A204.1 (cell line): ENCODE measurements at regions not wholly inside any gene's neighbourhood (a gene's known extent, or its start where the extent isn't known, plus 50 kb on each side); places are given as distances from the start of the nearest gene placed in this dataset.

ENCODE experiments used
- FAIRE-seq: peaks from 2 replicates; lab custom pipeline; 2012; peaks lifted over from hg19 to GRCh38; lab: Jason Lieb, UNC

DNA sequence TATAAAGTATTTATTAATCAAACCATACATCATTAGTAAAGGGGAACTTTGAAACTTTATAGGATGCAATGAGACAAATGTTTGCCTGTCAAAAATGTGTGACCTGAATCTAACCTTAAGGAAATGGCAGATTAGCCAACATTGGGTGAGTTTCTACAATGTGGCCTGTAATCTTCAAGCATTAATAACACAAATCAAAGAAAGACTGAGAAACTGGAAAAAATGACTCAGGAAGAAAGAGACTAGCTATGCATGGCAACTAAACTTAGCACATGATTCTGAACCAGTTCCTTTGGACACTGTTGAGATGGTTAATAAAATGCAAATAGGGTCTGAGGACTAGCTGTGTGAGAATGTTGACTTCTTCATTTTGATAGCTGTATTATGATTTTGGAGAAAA lies 628.6 kb upstream of the ID2 start:
- no peak for FAIRE-seq

DNA sequence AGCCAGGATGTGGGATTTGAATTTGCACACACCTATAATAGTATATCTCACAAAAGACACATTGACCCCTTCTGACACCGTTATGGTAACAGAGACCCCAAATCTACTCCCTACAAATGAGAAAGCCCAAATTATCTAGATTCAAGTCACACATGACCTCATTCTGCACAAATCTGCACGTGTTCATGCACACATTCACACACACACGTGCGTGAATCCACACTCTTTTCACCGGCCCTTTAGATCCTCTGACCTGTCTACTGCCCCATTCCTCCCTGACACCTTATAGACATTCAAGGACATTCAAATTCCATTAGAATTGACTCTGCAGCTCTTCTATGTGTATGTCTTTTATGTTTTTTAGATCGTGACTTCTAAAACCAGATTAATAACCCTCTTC lies 627.8 kb upstream of the ID2 start:
- no peak for FAIRE-seq

DNA sequence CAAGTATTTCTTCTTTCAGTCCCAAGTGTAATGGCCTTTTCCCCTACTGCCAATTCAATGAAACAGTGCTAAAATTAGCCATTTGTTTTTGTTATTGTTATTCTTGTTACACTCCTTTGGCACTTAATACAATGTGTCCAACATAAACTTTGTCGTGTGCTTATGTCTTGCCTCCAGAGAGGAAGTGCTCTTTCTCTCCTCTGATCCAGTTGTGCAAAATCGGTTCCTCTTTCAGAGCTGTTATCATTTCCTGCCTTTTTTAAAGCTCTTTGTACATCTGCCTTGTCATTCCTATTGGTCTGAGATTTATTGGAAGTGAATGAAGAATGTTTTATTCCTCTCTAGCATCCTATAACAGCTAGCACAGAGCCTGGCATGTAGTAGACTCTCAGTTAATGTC lies 623.2 kb upstream of the ID2 start:
- no peak for FAIRE-seq

DNA sequence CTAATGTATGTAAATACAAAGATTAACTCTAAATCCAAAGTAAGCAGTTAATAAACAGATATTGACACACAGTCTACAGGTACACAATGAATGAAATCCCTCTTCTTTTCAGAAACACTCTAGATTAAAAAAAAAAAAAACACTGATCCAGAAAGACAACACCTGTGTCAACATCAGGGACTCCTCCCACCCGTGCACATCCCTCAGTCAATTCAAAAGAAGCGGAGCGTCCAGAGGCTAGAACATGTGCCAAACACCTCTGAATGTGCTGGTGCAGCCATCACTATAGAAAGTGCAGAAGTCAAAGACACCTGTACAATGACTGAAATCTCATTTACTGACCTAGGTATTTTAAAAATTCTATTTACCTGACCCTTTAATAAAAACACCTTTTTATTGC lies 622.6 kb upstream of the ID2 start:
- FAIRE-seq, result no peak

DNA sequence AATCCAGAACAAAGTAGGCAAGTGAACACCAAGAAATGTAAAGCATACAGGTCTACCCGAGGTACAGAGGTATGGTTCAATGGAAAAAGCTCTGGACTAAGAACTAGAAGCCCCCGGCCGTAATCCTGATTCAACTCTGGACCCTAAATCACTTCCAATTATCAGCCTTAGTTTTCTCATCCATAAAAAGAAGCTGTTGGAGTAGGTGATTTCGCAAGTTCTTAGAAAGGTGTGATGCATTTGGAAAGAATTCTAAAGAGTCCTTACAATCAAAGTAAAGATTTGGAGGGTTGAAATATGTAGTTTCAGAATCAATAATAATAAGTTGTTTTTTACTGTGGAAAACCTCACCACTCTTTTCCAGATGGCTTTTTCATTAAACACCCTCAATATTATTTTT lies 622.1 kb upstream of the ID2 start:
- no peak for FAIRE-seq

DNA sequence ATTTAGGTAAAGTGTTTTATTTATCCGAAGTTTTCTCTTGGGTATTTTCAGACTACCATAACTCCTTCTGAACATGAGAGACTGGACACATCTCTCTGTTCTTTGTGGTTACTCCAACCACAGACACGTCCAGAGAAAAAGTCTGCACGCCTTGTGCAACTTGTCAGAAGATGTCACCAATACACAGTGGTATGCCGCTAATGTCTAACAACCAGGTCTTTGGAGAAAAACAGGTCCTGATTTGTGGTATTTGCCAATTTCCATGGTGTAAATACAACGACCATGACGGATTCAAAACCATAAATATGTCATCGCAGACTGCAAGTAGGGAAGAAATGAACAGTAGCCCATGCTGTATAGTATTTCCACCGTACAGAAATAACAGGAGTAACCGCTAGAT lies 620.6 kb upstream of the ID2 start:
- FAIRE-seq, result no peak

DNA sequence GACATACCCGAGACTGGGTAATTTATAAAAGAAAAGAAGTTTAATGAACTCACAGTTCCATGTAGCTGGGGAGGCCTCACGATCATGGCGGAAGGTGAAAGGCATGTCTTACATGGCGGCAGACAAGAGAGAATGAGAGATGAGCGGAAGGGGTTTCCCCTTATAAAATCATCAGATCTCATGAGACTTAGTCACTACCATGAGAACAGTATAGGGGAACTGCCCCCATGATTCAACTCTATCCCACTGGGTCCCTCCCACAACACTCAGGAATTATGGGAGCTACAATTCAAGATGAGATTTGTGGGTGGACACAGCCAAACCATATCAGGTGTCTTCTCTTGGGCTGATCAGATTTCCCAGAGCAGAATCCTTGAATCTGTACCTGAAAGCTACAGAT lies 617.3 kb upstream of the ID2 start:
- FAIRE-seq, result no peak

DNA sequence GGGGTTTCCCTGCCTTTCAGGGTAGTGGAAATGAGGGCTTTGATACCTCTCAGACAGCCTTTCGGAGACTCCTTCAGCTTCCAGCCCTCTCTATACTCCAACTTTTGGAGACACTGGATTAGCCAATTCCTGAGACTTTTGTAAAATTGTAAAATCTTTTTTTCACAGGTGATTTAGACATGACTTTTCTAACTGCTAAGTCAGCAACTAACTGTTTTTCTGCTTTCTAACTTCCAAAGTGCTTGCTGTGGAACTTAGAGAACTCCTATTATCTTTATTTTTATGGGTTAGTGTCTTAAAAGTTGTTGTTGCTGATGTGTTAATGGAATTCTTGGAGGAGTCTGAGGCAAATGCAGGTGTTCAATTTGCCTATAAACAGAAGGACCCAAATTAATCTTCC lies 616.7 kb upstream of the ID2 start:
- no peak for FAIRE-seq

DNA sequence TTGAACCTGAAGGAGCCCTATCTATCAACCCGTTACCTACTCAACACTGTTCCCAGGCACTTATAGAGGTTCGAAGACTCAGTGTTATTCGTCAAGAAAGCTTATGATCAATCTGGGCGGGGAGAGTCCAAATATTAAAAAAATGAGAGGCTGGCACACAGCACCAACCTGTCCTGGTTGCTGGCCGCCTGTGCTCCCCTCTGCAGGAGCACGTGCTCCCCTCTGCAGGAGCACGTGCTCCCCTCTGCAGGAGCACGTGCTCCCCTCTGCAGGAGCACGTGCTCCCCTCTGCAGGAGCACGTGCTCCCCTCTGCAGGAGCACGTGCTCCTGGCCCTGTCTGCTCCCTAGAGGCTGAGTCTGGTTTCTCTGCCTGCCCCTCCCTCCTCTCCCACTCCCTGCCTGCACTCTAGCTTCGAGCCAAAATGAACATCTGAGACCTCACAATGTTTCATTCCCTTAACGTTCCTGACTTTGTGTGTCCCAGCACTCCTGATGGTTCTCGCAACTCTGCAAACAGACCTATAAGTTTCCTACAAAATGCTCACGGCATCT lies 614.0 kb upstream of the ID2 start:
- FAIRE-seq, result no peak

DNA sequence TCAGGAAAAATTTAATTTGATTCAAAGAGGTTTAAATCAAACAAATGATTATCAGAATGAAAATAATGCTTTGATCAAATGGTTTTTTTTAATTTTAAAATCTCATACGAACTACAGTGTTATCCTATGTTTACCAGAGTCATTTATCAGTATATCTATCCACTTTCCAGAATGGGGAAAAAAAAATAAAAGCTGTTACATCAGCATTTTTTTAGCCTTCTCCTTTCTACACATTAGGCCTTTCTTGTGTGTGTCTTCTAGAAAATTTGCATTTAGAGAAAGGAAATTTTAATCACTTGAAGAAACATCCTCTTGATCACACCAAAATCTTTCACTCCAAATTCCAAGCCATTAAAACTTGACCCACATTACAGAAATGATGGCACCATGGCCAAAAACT lies 608.9 kb upstream of the ID2 start:
- no peak for FAIRE-seq

DNA sequence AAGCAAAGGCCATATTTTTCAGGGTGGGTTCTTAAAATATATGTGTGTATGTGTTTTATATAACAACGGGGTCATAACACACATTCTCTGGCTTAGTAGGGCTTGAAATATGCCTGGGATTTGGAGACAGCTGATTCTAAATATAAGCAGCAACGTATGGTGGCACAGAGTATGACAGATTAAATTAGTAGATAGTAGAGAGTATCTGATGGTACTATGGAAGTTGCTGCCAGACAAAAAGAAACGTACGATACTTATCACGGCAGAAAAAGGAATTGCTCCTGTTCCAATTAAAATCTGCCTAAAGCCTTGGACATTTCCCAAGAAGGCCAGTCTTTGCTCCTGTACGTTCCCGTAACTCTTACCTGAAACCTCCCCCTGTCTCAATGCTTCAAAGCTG lies 607.9 kb upstream of the ID2 start:
- no peak for FAIRE-seq

DNA sequence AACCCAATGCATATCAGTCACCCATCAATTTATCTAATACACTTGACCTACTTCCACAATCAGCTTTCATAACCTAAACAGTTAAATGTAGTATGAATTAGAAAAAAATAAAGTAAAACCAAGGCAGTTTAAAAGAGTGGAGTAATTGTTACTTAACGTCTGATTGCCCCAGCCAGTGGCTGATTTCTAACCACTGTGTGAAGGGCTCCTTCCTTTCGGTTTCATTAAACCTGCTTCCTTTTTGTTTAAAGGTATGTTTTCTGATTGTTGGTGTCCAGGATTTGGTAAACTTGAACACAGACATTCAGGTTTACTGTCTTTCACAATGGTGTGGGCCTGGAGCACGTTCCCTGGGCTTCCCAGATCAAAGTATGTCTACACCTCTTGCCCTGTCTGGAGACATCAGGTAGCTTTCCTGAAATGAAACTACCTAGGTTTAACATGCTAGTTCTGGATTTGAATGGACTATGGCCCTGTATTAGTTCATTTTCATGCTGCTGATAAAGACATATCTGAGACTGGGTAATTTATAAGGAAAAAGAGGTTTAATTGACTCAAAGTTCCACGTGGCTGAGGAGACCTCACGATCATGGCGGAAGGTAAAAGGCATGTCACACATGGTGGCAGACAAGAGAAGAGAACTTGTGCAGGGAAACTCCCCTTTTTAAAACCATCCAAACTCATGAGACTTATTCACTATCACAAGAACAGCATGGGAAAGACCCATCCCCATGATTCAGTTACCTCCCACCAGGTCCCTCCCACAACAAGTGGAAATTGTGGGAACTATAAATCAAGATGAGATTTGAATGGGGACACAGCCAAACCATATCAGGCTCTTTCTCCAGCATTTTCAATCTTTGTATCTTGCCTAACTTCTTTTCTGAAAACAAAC lies 605.2 kb upstream of the ID2 start:
- no peak for FAIRE-seq

DNA sequence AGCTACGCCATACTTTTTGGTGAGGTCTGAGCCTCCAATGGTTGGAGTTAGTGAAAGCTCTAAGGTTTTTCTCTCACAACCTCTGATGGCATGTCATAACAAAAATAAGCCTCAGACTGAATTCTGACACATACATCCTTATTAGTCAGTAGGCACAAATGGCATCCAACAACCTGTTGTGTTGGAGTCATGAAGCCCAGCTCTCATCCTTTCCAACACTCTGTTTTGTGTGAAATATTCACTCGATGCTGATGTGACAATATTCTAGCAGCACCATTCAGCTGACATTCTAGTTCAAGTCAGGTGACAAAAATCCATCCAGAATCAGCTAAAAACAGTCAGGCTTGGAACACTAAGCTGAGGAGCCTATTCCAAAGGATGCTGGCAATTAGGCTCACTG lies 603.2 kb upstream of the ID2 start:
- FAIRE-seq, result no peak

DNA sequence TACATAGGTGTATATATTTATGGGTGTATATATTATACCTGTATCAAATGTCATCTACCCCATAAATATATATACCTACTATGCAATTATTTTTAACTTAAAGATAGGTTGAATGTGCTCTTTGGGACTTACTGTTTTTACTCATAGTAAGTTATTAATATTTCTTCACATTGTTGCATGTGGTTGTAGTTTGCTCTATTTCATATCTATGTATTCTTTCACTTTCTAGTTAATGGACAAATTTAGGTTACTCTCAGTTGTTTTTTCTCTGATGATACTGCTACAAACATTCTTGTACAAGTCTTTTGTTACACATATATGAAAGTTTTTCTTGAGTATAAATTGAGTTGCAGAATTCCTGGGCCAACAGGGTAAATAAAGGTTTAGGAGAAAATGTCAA lies 601.8 kb upstream of the ID2 start:
- no peak for FAIRE-seq

DNA sequence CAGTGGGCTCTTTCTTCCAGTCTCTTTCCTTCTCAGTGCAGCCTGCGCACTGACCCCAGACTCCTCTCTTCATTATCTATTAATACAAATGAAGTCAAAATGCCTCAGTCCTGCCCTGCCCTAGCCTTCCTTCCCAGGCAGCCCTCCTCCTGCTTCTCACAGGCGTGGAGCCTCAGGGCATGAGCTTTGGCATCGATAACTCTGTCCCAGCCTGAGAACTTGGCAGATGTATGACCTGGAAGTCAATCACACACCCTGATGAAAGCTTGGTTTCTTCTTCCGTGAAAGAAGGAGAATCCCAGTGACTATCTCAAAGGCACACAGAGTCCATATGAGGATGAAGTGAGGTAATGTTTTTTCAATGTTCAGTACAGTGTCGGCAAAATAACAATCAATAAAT lies 600.7 kb upstream of the ID2 start:
- no peak for FAIRE-seq

DNA sequence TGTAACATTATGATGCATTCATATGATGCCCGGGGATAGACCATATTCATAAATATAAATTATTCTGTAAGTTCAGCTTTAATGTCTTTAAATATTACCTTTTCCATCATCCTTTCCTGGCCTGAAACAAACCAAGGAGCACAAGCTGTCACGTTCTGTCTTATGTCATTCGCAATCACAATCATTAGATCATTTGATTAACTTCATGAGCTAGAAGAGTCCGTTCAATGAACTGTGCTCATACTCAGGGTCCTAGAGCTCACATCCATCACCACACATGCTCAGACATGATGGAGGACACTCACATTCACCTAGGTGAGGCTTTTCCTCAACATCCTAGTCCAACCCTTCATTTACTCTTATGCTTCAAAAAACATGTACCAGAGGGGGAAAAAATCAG lies 599.0 kb upstream of the ID2 start:
- FAIRE-seq, result no peak

DNA sequence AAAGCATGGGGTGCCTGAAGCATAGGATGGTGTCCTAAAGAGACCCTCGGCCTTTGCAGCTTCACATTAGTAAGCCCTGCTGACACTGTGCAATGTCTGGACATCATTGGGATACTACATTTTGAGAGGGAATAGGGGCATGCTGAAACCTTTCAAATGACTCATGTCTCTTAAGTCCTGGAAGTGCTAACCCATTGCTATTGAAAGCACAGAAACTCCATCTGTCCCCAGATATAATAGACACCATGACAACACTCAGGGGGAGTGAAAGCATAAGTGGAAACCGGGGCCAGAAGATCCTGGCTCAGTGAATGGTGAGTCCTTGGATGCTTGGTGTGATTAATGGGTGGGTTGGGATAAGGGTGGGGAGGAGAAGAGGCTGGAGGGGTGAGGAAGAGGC lies 595.5 kb upstream of the ID2 start:
- no peak for FAIRE-seq

DNA sequence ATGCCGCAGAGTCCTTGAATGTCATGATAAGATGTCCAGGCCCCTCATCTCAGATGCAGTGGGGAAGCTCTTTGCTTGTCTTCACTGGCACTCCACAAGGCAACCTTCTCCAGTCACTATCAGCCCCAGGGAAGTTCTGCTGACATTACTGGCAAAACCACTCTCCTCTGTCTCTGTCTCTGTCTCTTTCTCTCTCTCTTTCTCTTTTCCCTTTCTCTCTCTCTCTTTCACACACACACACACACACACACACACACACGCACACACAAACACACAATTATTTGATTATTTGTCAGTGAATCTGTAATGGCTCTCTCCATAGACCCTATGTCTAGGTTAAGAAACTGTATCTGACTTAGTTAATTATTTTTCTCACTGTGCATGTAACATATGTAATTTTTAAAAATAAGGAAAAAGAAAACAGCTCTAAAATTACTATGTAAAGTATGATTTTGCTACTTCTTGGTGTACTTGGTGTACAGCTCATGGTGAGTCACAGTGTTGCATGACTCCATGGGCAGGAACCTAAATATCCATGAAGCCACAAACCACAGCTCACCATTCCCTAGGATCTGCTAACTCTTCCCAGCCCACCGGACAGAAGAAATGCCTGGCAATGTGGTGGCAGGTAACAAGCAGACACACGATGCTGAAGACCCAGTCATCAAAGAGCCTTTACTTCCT lies 594.9 kb upstream of the ID2 start:
- FAIRE-seq, result no peak

DNA sequence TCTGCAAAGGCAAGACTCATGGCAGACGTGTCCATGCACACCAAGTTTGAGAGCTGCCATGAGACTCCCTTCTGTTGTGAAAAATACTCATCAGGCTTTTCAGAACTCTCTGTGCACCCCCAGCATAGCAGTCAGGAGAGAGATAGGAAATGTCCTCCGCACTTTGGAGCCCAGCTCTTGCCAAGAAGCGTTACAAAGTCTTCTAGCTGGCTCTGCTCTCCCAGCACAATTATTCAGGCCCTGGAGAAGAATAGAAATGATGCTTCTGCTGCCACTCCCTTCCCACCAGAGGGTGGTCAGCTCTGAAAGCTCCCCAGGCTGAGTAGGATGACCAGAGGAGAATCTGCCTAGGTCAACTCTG lies 594.4 kb upstream of the ID2 start:
- no peak for FAIRE-seq

DNA sequence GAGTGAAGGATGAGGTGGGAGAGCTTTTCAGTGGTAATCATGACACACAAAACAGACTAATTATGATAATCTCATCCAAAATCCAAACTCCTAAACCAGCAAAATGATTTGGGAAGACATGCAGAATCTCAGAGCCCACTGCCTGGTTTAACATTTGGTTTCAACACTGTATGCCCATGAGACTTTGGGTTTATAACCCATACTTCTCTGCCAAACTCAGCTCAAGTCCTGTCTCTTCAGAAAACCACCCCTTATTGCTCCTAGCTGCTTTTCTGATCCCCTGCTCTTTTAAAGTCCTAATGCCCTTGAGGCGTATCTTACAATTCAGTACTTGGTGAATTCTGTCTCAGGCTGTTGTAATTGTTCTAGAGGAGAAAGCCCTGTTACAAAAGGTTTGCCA lies 593.0 kb upstream of the ID2 start:
- FAIRE-seq, result no peak

DNA sequence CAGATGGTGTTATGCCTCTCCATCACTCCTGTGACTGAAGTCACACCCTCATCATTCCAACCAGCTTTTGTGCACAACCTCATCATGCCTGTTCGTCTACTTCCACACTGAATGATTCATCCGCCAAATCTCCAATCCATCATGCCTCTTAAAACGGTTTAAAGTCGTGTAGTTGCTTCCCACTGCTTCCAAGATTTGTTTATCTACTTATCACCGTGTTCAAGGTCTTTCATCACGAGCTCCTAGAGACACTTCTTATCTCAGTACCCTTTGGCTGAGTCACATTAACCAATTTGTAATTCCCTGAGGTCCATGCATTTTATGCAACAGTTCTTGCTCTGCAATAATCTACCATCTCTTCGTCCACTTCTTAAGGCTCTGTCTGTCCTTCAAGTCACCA lies 592.3 kb upstream of the ID2 start:
- FAIRE-seq, result no peak

DNA sequence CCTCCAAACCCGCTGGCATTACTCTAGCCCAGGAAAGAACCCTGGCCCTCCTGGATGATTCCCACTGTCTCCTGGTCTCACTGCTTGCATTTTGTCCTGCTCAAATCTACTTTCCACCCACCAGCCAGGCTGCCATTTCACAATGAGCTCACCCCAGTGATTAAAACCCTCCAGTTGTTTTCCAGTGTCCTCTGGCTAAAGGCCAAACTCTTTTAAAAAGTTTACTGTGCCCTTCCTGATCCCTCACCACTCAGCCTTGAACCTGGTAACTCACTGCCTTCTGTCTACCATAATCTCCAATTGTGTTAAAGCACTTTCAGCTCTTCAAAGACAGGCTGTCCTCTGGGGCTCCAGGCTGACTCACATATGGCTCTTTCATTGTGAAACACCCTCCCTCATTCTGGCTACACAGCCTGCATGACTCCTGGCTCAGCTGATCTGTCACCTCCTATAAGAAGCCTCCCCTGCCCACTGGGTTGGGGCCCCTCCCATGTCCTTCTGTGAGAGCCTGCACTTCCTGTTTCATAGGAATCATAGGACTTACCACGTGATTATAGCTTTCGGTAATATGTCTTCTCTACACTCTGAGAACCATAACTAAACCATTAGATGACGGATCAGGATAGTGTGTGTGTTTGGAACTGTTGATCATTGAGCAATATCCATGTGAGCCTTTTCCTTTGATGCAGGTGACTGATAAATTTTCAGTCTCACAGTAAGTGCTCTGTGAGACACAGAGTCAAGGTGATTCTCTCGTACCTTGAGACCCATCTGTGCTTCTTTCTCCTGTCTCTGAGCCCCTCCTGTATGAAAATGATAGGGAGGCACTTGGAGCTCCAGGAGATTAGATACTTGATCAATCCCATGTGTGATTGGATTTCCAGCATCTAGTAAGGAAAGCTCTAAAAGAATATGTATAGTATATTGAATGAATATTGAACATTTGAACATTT lies 590.8 kb upstream of the ID2 start:
- FAIRE-seq, result no peak

DNA sequence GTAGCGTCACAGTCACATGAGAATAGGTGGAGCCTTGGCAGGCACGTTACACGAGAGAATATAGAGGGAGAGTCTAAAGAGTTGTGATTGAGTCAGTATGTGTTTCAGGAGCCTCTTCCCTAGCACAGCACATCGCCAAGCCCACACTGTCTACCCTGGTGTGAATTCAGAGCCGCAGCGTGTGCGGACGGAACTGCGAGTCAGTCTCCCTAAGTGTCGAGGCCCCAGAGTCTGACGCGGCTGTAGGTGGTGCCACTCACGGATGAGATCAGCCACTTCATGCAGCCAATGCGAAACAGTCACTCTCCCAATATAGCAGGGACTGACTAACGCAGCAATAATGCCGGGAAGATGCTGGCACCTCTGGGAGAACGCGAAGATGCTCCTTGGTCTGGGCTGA lies 587.3 kb upstream of the ID2 start:
- FAIRE-seq, result no peak
